Epithelial cell of proximal tubule (primary cell): ENCODE measurements at regions not wholly inside any gene's neighbourhood (a gene's known extent, or its start where the extent isn't known, plus 50 kb on each side); places are given as distances from the start of the nearest gene placed in this dataset.

ENCODE experiments used
- DNase-seq: peaks from one replicate; pipeline ENCODE4 v3.0.0-alpha.2; 2011; ENCODE audit warnings: low read depth
- H3K4me3 ChIP-seq: 2 replicates; pipeline ENCODE4 v1.5.1; 2011; ENCODE audit warnings: low read depth, mild to moderate bottlenecking, low read length
- TF ChIP-seq, protein P1 (sequence below): conservative IDR thresholded peaks from 2 replicates; pipeline ENCODE4 v1.5.1; 2012; ENCODE audit warnings: low read depth, mild to moderate bottlenecking, low read length

DNA sequence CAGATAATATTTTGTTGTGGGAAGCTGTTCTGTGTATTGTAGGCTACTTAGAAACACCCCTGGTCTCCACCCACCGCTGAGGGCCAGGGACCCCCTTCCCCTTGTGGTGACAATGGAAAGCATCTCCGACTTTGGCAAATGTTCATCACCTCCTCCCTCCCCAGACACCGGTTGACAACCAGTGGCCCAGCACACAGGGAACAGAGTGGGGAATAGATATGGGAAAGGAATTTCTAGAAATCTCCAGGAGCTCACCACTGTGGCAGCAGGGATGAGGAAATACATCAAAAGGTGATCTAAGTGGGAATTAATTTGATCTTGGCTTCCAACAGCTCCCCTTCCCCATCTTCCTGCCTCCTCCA, 257.3 kb upstream of the FOXQ1 start:
- TF ChIP-seq, protein P1, sequence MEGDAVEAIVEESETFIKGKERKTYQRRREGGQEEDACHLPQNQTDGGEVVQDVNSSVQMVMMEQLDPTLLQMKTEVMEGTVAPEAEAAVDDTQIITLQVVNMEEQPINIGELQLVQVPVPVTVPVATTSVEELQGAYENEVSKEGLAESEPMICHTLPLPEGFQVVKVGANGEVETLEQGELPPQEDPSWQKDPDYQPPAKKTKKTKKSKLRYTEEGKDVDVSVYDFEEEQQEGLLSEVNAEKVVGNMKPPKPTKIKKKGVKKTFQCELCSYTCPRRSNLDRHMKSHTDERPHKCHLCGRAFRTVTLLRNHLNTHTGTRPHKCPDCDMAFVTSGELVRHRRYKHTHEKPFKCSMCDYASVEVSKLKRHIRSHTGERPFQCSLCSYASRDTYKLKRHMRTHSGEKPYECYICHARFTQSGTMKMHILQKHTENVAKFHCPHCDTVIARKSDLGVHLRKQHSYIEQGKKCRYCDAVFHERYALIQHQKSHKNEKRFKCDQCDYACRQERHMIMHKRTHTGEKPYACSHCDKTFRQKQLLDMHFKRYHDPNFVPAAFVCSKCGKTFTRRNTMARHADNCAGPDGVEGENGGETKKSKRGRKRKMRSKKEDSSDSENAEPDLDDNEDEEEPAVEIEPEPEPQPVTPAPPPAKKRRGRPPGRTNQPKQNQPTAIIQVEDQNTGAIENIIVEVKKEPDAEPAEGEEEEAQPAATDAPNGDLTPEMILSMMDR, result no peak
- no peak for DNase-seq
- no peak overlapping the region for H3K4me3 ChIP-seq

DNA sequence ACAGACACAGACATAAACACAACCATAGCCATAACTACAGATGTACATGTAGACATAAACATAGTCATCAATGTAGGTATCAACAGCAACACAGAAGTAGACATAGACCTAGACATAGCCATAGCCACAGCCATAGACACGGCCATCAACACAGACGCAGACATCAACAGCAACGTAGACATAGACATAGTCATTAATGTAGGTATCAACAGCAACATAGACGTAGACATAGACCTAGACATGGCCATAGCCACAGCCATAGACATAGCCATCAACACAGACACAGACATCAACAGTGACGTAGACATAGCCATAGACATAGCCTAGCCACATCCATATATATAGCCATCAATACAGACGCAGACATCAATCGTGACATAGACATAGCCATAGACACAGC, 258.3 kb upstream of the FOXQ1 start:
- TF ChIP-seq, protein P1, result no peak
- no peak for DNase-seq
- no peak overlapping the region for H3K4me3 ChIP-seq

DNA sequence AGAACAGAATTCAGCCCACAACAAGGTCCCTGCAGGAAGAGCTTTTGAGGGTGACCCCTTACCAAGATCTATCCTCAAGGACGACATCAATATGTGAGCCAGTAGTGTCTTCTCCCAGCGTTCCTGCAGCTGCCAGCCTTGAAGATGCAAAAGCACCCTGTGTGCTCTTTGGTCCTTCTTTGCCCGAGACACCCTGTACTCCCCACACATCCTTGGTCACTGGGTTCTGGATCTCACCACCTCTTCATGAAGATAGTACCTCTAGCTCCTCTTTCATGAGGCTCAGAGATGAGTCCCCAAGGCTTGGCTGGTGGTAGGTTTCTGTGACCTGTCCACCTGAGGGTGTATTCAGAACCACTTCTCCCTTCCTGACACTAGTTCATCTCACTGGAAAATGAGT, 259.6 kb upstream of the FOXQ1 start:
- no peak for DNase-seq
- no peak overlapping the region for H3K4me3 ChIP-seq
- TF ChIP-seq, protein P1, result no peak

DNA sequence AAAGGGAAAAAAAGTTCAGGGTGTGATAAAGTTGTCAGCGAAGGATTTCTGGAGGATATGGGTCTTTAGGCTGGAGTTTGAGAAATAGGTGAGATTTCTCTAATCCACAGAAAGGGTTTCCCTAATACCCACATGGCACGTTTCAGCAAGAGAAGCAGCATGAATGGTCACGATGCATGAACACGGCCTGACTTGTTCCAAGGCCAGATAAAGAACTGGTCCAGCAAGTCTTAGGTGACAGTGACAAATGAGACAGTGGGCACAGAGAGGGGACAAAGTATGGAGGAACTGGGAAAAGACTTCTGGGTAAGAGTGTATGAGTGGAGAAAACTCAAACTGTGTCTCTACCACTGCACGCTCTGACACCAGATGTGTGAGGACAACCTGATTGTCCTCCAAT, 262.0 kb upstream of the FOXQ1 start:
- H3K4me3 ChIP-seq, result no peak overlapping the region
- DNase-seq, result no peak
- TF ChIP-seq, protein P1, result no peak

DNA sequence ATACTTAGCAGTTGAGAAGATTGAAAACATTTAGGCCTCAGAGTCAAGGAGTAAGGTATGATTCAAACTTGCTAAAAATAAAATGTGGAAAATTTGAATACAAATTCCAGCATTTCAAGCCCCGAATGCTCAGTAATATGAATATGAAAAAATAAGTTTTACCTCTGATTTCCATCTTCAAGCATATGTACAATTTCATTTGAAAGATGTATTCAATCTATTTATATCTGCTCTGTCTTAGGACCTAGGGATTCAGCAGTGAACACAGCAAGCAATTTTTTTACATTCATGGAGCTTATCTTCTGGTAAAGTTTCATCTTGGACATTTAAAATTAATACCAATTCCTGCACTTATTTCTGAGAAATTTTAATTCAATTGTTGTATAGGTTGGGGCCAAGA, 262.7 kb upstream of the FOXQ1 start:
- TF ChIP-seq, protein P1, result no peak
- DNase-seq, result no peak
- no peak overlapping the region for H3K4me3 ChIP-seq

DNA sequence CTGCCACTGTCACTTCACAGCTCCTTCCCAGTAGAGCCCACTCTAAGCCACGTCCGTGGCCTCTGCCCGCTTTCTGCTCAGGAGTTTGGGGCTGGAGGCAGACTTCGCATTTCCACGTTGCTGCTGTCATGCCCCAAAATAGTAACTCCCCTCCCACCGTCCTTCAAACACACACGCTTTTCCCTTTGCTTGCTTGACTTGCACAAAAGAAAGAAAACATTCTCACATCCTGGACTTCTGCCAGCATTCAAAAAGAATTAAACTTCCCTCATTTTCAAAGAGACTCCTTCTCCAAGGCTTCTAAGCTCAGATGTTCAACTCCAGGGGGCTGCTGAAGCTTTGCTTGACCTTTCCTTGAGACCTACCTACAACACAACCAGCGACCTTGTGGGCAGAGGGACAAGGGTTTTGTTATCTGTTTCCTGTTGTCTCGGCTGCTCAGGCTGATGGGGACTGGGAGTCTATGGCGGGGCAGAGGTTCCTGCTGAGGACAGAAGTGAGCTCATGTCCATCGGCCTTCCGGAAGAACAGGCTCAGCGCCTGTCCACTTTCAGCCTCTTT, 263.8 kb upstream of the FOXQ1 start:
- DNase-seq, result no peak
- H3K4me3 ChIP-seq, result no peak overlapping the region
- TF ChIP-seq, protein P1, result no peak

DNA sequence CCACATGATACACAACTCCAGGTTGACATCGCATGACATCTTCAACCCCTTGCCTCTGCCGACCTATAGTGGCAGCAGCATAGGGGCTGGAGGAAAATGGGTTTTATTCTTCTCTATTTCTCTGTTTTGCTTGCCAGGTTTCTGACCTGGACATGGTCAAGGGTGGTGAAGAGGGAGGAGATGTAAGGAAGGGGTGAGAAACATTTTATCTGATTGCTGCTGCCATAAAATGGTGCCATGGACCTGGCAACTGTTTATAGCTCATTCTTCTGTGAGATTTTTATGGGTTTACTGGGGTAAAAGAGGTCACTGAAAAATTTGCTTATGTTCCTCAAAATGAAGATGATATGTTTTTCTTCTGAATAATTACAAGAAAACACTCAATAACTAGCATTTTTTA, 266.7 kb upstream of the FOXQ1 start:
- TF ChIP-seq, protein P1, result no peak
- no peak overlapping the region for H3K4me3 ChIP-seq

More for the DNA sequence above, 266.7 kb upstream of the FOXQ1 start:
- DNase-seq, result no peak
